ENCODE measurements at regions not wholly inside any gene's neighbourhood (a gene's known extent, or its start where the extent isn't known, plus 50 kb on each side); places are given as distances from the start of the nearest gene placed in this dataset.

DNA sequence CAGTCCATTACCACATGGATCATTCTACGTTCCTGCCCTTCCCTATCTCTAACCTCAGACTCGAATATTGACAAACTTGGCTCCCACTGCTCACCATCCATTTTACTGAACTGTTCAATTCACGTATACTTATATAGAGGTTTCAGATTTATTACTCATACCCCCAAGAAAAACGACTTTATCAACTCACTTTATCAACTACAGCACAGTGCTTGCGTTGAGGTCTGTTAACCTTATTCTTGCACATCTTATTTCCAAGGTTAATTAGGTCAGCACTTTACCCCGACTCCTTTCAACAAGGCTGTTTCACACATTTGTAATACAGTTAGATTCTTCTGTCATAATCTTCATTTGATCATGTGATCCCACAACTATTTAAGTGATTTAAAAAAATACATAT is 162.3 kb upstream of the AHR start:
- Histone ChIP-seq H3K27me3 (ENCODE audit: insufficient read depth, low read depth, low read length) (no peaks in the 10 kb centered on the region), H4K20me1 (ENCODE audit: insufficient read depth) (no peaks in the 10 kb centered on the region), H3K9ac (ENCODE audit: low read length) (no peak overlapping the region), H3K4me3 (ENCODE audit: low read length) (no peak overlapping the region), H3K9me2 (ENCODE audit: insufficient read depth, low read length) (no peaks in the 10 kb centered on the region), H3K36me3 (ENCODE audit: insufficient read depth, low read length) (no peaks in the 10 kb centered on the region), H3K79me2 (replicated peaks; ENCODE audit: insufficient read depth, low read length) (no peaks in the 10 kb centered on the region), H2AFZ (ENCODE audit: low read depth, low read length) (no peak overlapping the region), H3F3A (ENCODE audit: insufficient read depth, low read length, poor library complexity, severe bottlenecking) (no peaks in the 10 kb centered on the region), H3K4me2 (ENCODE audit: low read length) (no peak overlapping the region), H3K27ac (ENCODE audit: low read length) (no peak overlapping the region), H3K9me3 (ENCODE audit: low read length) (no peaks in the 10 kb centered on the region)
- TF ChIP-seq SMC3 (conservative IDR thresholded peaks at IDR 0.05; ENCODE audit: poor library complexity) (no peak), EZH2 (IDR thresholded peaks at IDR 0.05; ENCODE audit: borderline replicate concordance, insufficient read depth, low read length, poor library complexity, severe bottlenecking) (no peak), TAF1 (IDR thresholded peaks at IDR 0.05; ENCODE audit: low read depth) (no peak), RAD21 (conservative IDR thresholded peaks at IDR 0.05) (no peak), POLR2AphosphoS5 (IDR thresholded peaks at IDR 0.05) (no peak), EP300 (conservative IDR thresholded peaks at IDR 0.05; ENCODE audit: poor library complexity, severe bottlenecking) (no peak), CTCF (IDR thresholded peaks at IDR 0.05; ENCODE audit: poor library complexity, severe bottlenecking) (no peak), MXI1 (conservative IDR thresholded peaks at IDR 0.05; ENCODE audit: poor library complexity, severe bottlenecking) (no peak), REST (IDR thresholded peaks at IDR 0.05; ENCODE audit: borderline replicate concordance) (no peak)

DNA sequence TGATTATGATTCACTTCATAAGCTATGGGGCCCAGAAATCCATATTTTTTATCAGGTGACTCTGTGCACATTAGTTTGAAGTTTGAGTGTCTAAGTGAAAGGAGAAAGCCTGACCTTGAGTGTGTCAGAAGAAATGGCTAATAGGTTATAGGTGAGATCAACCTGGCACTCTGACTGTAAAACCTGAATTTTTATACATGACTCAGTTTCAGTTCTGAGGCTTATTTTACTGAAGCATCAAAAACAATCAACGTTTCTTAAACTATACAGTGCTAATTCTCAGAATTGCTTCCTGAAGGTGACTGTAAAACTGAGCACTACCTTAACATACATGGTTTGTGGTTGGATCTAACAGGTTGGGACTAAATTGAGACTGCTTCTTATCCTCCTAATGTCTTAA is 159.4 kb upstream of the AHR start:
- Histone ChIP-seq H3K36me3 (ENCODE audit: insufficient read depth, low read length) (no peaks in the 10 kb centered on the region), H3K9me3 (ENCODE audit: low read length) (no peaks in the 10 kb centered on the region), H3K4me2 (ENCODE audit: low read length) (no peak overlapping the region), H3K9me2 (ENCODE audit: insufficient read depth, low read length) (no peaks in the 10 kb centered on the region), H2AFZ (ENCODE audit: low read depth, low read length) (no peak overlapping the region), H3K27ac (ENCODE audit: low read length) (no peak overlapping the region), H3K9ac (ENCODE audit: low read length) (no peak overlapping the region), H3K79me2 (replicated peaks; ENCODE audit: insufficient read depth, low read length) (no peaks in the 10 kb centered on the region), H3K27me3 (ENCODE audit: insufficient read depth, low read depth, low read length) (no peaks in the 10 kb centered on the region), H3K4me3 (ENCODE audit: low read length) (no peak overlapping the region), H4K20me1 (ENCODE audit: insufficient read depth) (no peaks in the 10 kb centered on the region), H3F3A (ENCODE audit: insufficient read depth, low read length, poor library complexity, severe bottlenecking) (no peaks in the 10 kb centered on the region)
- TF ChIP-seq TAF1 (IDR thresholded peaks at IDR 0.05; ENCODE audit: low read depth) (no peak), POLR2AphosphoS5 (IDR thresholded peaks at IDR 0.05) (no peak), REST (IDR thresholded peaks at IDR 0.05; ENCODE audit: borderline replicate concordance) (no peak), EZH2 (IDR thresholded peaks at IDR 0.05; ENCODE audit: borderline replicate concordance, insufficient read depth, low read length, poor library complexity, severe bottlenecking) (no peak), RAD21 (conservative IDR thresholded peaks at IDR 0.05) (no peak), EP300 (conservative IDR thresholded peaks at IDR 0.05; ENCODE audit: poor library complexity, severe bottlenecking) (no peak), SMC3 (conservative IDR thresholded peaks at IDR 0.05; ENCODE audit: poor library complexity) (no peak), MXI1 (conservative IDR thresholded peaks at IDR 0.05; ENCODE audit: poor library complexity, severe bottlenecking) (no peak), CTCF (IDR thresholded peaks at IDR 0.05; ENCODE audit: poor library complexity, severe bottlenecking) (no peak)

Data from neural cell (in vitro differentiated cells).